Upper lobe of left lung (tissue), 6 donors: ENCODE measurements at regions not wholly inside any gene's neighbourhood (a gene's known extent, or its start where the extent isn't known, plus 50 kb on each side); places are given as distances from the start of the nearest gene placed in this dataset.

Experiments used
- ATAC-seq, 2 donors: fragments of 200-7000 bp; cut with Tn5 transposase; one replicate each; pipeline ENCODE4 v1.9.1; 2022; ENCODE audit warnings: mild to moderate bottlenecking in 2 of 2, moderate library complexity in 2 of 2; ENCODE audit not compliant: low FRiP score in 2 of 2
- DNase-seq, 2 donors: peaks; one replicate each; pipeline ENCODE4 v3.0.0-alpha.2; 2019 to 2020
- H3K27ac ChIP-seq, 4 donors: fragments of 200-600 bp; sonication (generic); one replicate each; pipeline ENCODE4 v1.5.1; 2016 to 2019
- H3K27me3 ChIP-seq, 4 donors: fragments of 200-600 bp; sonication (generic); one replicate each; pipeline ENCODE4 v1.5.1; 2017 to 2019
- H3K36me3 ChIP-seq, 4 donors: fragments of 200-600 bp; sonication (generic); one replicate each; pipeline ENCODE4 v1.5.1; 2016 to 2019
- H3K4me1 ChIP-seq, 4 donors: fragments of 200-600 bp; sonication (generic); one replicate each; pipeline ENCODE4 v1.5.1; 2018 to 2019
- H3K4me3 ChIP-seq, 4 donors: fragments of 200-600 bp; sonication (generic); one replicate each; pipeline ENCODE4 v1.5.1; 2017 to 2019; ENCODE audit warnings: mild to moderate bottlenecking in 2 of 4, moderate library complexity in 1 of 4
- H3K9me3 ChIP-seq, 4 donors: fragments of 200-600 bp; sonication (generic); one replicate each; pipeline ENCODE4 v1.5.1; 2018 to 2019
- EP300 ChIP-seq, 4 donors: sonication (generic); formaldehyde crosslinking; IDR thresholded peaks; one replicate each; pipeline ENCODE4 v1.5.1; 2017; ENCODE audit warnings: antibody characterized with exemption in 4 of 4, control low read depth in 2 of 4
- POLR2A ChIP-seq, 4 donors: fragments of 450-650 bp; IDR thresholded peaks; one replicate each; pipeline ENCODE4 v1.5.1; 2016 to 2017; ENCODE audit warnings: antibody characterized with exemption in 4 of 4, mild to moderate bottlenecking in 2 of 4
- POLR2AphosphoS5 ChIP-seq, 2 donors: sonication (generic); formaldehyde crosslinking; IDR thresholded peaks; one replicate each; pipeline ENCODE4 v1.5.1; 2017; ENCODE audit warnings: antibody characterized with exemption in 2 of 2
- WGBS, 2 donors: methylation state at CpG; one replicate each; pipeline ENCODE4 v1.1.5; 2017 to 2018; 5-methylcytosine and 5-hydroxymethylcytosine counted together
- TF ChIP-seq, protein P1 (sequence below), 6 experiments: fragments of 450-650 bp in 4 of 6; fragments of 200-600 bp in 2 of 6; sonication (generic) in 2 of 6; IDR thresholded peaks; one replicate each; pipeline ENCODE4 v1.5.1; 2016 to 2019; ENCODE audit warnings: antibody characterized with exemption in 6 of 6
- donor health status: DM: no; HTN: no; CAD: no; lungs with moderate emphysema.
- donor health status: DM: no; HTN: yes; CAD: no; lungs with severe emphysema.

DNA sequence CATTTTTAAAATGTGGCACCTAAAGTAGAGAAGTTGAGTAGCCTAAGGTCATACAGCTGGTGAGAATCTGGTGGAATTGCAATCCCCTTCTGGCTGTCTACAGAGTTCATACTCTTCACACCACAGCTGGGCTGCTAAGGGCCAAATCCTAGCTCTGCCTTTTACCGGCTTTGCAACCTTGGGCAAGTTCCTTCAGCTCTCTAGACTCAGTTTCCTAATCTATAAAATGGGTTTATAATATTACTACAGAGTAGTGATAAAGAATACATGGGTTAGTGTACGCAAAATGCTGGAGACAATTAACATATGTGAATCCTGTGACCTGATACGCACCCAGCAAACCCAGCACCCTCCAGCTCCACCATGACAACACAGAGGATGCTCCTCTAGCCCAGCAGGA lies 298.2 kb upstream of the MAF start:
- H3K4me1 ChIP-seq: no peaks in the 10 kb centered on the region
- H3K27me3 ChIP-seq: no peaks in the 10 kb centered on the region
- ATAC-seq (no peak), DNase-seq (no peak)
- H3K36me3 ChIP-seq: no peaks in the 10 kb centered on the region
- TF ChIP-seq EP300 (IDR thresholded peaks at IDR 0.05): no peak
- no peak for TF ChIP-seq POLR2AphosphoS5 (IDR thresholded peaks at IDR 0.05)
- TF ChIP-seq POLR2A (IDR thresholded peaks at IDR 0.05): no peak
- TF ChIP-seq, protein P1, sequence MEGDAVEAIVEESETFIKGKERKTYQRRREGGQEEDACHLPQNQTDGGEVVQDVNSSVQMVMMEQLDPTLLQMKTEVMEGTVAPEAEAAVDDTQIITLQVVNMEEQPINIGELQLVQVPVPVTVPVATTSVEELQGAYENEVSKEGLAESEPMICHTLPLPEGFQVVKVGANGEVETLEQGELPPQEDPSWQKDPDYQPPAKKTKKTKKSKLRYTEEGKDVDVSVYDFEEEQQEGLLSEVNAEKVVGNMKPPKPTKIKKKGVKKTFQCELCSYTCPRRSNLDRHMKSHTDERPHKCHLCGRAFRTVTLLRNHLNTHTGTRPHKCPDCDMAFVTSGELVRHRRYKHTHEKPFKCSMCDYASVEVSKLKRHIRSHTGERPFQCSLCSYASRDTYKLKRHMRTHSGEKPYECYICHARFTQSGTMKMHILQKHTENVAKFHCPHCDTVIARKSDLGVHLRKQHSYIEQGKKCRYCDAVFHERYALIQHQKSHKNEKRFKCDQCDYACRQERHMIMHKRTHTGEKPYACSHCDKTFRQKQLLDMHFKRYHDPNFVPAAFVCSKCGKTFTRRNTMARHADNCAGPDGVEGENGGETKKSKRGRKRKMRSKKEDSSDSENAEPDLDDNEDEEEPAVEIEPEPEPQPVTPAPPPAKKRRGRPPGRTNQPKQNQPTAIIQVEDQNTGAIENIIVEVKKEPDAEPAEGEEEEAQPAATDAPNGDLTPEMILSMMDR (IDR thresholded peaks at IDR 0.05): no peak
- 87 to 95% methylated on average over 3 of the region's 3 CpGs for WGBS, 2 donors
- H3K4me3 ChIP-seq: no peak overlapping the region
- H3K27ac ChIP-seq: no peak overlapping the region
- no peaks in the 10 kb centered on the region for H3K9me3 ChIP-seq

DNA sequence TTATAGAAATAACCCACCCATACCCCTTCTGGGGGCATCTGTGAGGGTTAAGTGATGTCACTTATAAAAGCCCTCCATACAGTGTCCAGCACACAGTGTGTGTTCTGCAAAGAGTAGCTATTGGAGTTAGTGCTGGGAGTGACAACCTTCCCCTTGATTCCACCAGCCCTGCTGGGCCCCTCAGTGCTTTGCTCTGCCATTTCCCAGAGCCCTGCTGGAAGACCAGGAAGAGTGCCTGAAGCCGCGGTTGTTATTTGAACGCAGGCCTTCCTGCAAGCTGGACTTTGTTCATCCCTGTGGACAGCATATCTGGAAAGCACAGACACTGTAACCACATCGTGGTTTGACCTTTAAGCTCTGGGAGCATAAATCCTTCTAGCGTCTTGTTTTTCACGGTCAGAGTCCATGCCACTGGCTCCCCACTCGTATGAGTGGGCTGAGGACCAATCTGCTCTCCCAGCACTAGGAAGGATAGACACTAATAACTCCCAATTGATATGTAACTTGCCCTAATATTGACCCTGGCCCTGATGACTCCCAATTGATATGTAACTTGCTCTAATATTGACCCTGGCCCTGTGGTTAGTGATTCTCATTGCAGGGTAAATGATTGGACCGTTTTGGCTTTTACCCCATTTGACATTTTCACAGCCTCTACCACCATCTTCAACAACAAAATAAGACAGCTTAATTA lies 297.1 kb upstream of the MAF start:
- Histone ChIP-seq H3K4me3 (no peak overlapping the region), H3K27ac (no peak overlapping the region), H3K4me1 (no peaks in the 10 kb centered on the region), H3K9me3 (no peaks in the 10 kb centered on the region), H3K27me3 (no peaks in the 10 kb centered on the region), H3K36me3 (no peaks in the 10 kb centered on the region)
- no peak for DNase-seq
- WGBS, 2 donors: 65 to 87% methylated on average over 7 to 8 of the region's 8 CpGs
- peak in 1 of 2 donors; percentile 83 for ATAC-seq
- TF ChIP-seq POLR2A (IDR thresholded peaks at IDR 0.05) (no peak), EP300 (IDR thresholded peaks at IDR 0.05) (no peak), POLR2AphosphoS5 (IDR thresholded peaks at IDR 0.05) (no peak)
- TF ChIP-seq, protein P1 (IDR thresholded peaks at IDR 0.05): no peak

DNA sequence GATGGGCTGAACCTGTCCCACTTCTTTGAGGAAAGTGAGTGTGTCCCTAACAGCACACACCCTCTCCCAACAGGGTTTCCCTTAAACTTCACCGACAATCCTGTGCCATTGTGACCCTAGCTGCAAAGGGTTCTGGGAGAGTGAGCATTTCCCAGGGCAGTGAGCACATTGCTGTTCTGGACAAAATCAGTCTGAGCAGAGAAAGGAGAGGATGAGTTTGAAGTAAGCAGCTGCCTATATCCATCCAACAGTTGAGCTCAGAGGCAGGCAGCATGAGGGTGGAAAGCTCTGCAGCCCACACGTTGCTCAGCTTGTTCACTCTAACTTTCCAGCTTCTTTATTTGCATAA lies 296.5 kb upstream of the MAF start:
- H3K27ac ChIP-seq: no peak overlapping the region
- DNase-seq: no peak
- H3K4me1 ChIP-seq: no peaks in the 10 kb centered on the region
- no peak for TF ChIP-seq POLR2A (IDR thresholded peaks at IDR 0.05)
- no peak for TF ChIP-seq POLR2AphosphoS5 (IDR thresholded peaks at IDR 0.05)
- TF ChIP-seq, protein P1 (IDR thresholded peaks at IDR 0.05): no peak
- TF ChIP-seq EP300 (IDR thresholded peaks at IDR 0.05): no peak
- no peak overlapping the region for H3K4me3 ChIP-seq
- H3K27me3 ChIP-seq: no peaks in the 10 kb centered on the region
- no peaks in the 10 kb centered on the region for H3K36me3 ChIP-seq
- no peak for ATAC-seq
- 76% methylated on average over 2 of the region's 2 CpGs for WGBS, 2 donors
- H3K9me3 ChIP-seq: no peaks in the 10 kb centered on the region

DNA sequence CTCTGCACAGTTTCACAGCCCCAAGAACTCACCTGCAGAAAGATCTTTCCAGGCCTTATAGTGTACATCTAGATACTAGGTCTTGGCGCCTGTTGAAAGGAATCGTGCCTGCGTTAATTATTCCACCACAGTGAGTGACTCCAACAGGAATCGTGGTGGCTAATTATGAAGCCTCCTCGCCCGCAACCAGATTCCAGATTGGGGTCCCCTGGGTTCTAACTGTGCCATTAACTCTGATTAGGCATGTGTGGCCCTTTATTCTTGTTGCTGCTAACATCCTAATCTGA lies 295.3 kb upstream of the MAF start:
- TF ChIP-seq, protein P1 (IDR thresholded peaks at IDR 0.05): no peak
- no peak for TF ChIP-seq POLR2AphosphoS5 (IDR thresholded peaks at IDR 0.05)
- TF ChIP-seq EP300 (IDR thresholded peaks at IDR 0.05): no peak
- TF ChIP-seq POLR2A (IDR thresholded peaks at IDR 0.05): no peak
- ATAC-seq: no peak
- no peak overlapping the region for H3K27ac ChIP-seq
- H3K4me1 ChIP-seq: no peaks in the 10 kb centered on the region
- no peak overlapping the region for H3K4me3 ChIP-seq
- H3K27me3 ChIP-seq: no peaks in the 10 kb centered on the region
- WGBS, 2 donors: 97 to 98% methylated on average over 6 of the region's 6 CpGs
- H3K36me3 ChIP-seq: no peaks in the 10 kb centered on the region
- no peaks in the 10 kb centered on the region for H3K9me3 ChIP-seq
- DNase-seq: no peak
